Neural crest cell (in vitro differentiated cells): ENCODE measurements at regions not wholly inside any gene's neighbourhood (a gene's known extent, or its start where the extent isn't known, plus 50 kb on each side); places are given as distances from the start of the nearest gene placed in this dataset.

Source experiments
- DNase-seq: peaks from one replicate; pipeline ENCODE4 v3.0.0; 2021; ENCODE audit warnings: low read depth, mixed read lengths, low spot score
- H3K27ac Mint-ChIP-seq: one replicate; pipeline ENCODE4 v1.8.0; 2021; ENCODE audit warnings: mild to moderate bottlenecking, mixed read lengths; ENCODE audit not compliant: unreplicated experiment
- H3K27me3 Mint-ChIP-seq: 2 replicates; pipeline ENCODE4 v1.8.0; 2021; ENCODE audit warnings: low read depth, mild to moderate bottlenecking, mixed read lengths
- H3K36me3 Mint-ChIP-seq: 2 replicates; pipeline ENCODE4 v1.8.0; 2021; ENCODE audit warnings: low read depth, mild to moderate bottlenecking, mixed read lengths
- H3K4me1 Mint-ChIP-seq: 2 replicates; pipeline ENCODE4 v1.8.0; 2021; ENCODE audit warnings: mixed read lengths
- H3K4me3 Mint-ChIP-seq: one replicate; pipeline ENCODE4 v1.8.0; 2021; ENCODE audit warnings: mild to moderate bottlenecking, mixed read lengths
- H3K9me3 Mint-ChIP-seq: 2 replicates; pipeline ENCODE4 v1.8.0; 2021; ENCODE audit warnings: mixed read lengths
- TF ChIP-seq, protein P1 (sequence below): fragments of 200-600 bp; sonication (generic); conservative IDR thresholded peaks from 2 replicates; pipeline ENCODE4 v1.5.0; 2021; ENCODE audit warnings: antibody characterized with exemption, mild to moderate bottlenecking

GRCh38 chr4:85411386-85411785, 63.6 kb upstream of the ARHGAP24 start:
- H3K27ac Mint-ChIP-seq, result no peak overlapping the region
- no peaks in the 10 kb centered on the region for H3K9me3 Mint-ChIP-seq
- no peaks in the 10 kb centered on the region for H3K36me3 Mint-ChIP-seq
- no peak for DNase-seq
- TF ChIP-seq, protein P1, sequence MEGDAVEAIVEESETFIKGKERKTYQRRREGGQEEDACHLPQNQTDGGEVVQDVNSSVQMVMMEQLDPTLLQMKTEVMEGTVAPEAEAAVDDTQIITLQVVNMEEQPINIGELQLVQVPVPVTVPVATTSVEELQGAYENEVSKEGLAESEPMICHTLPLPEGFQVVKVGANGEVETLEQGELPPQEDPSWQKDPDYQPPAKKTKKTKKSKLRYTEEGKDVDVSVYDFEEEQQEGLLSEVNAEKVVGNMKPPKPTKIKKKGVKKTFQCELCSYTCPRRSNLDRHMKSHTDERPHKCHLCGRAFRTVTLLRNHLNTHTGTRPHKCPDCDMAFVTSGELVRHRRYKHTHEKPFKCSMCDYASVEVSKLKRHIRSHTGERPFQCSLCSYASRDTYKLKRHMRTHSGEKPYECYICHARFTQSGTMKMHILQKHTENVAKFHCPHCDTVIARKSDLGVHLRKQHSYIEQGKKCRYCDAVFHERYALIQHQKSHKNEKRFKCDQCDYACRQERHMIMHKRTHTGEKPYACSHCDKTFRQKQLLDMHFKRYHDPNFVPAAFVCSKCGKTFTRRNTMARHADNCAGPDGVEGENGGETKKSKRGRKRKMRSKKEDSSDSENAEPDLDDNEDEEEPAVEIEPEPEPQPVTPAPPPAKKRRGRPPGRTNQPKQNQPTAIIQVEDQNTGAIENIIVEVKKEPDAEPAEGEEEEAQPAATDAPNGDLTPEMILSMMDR, result no peak
- H3K4me1 Mint-ChIP-seq, result no peaks in the 10 kb centered on the region
- H3K27me3 Mint-ChIP-seq, result no peaks in the 10 kb centered on the region
- no peak overlapping the region for H3K4me3 Mint-ChIP-seq

- no peaks in the 10 kb centered on the region for H3K9me3 Mint-ChIP-seq
- peaks cover 2% of the 10 kb centered on the region for H3K4me1 Mint-ChIP-seq
- no peak for DNase-seq
- no peaks in the 10 kb centered on the region for H3K36me3 Mint-ChIP-seq
- H3K27ac Mint-ChIP-seq, result no peak overlapping the region
- H3K27me3 Mint-ChIP-seq, result no peaks in the 10 kb centered on the region
- no peak overlapping the region for H3K4me3 Mint-ChIP-seq
- TF ChIP-seq, protein P1, result no peak
Measured at GRCh38 chr4:85414972-85415371, 60.0 kb upstream of the ARHGAP24 start.

GRCh38 chr4:85416094-85416493, 58.9 kb upstream of the ARHGAP24 start:
- no peaks in the 10 kb centered on the region for H3K27me3 Mint-ChIP-seq
- H3K4me3 Mint-ChIP-seq, result no peak overlapping the region
- TF ChIP-seq, protein P1, result no peak
- no peak for DNase-seq
- peaks cover 5% of the 10 kb centered on the region for H3K4me1 Mint-ChIP-seq
- H3K36me3 Mint-ChIP-seq, result no peaks in the 10 kb centered on the region
- no peak overlapping the region for H3K27ac Mint-ChIP-seq
- H3K9me3 Mint-ChIP-seq, result no peaks in the 10 kb centered on the region

DNA sequence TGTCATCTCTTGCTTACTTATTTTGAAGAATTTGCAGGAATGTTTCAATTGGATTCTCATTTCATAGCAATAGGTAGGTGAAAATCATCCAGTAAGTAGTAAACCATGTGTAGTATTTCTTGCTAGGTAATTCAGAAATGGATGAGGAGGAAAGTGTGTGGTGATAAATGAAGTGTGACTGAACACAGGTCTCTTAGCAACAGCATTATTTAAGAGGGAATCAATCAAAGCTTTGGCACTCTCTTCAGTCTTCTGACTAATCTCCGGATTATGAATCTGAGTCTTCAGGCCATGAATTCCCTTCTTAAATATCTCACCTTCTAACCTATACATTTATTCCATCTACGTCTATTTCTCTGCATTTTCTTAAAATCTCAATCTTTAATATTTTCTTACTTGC, 55.8 kb upstream of the ARHGAP24 start:
- Mint-ChIP-seq H3K27ac (no peak overlapping the region), H3K27me3 (no peaks in the 10 kb centered on the region), H3K4me3 (no peak overlapping the region), H3K36me3 (no peaks in the 10 kb centered on the region), H3K9me3 (no peaks in the 10 kb centered on the region), H3K4me1 (peaks cover 5% of the 10 kb centered on the region)
- no peak for DNase-seq
- TF ChIP-seq, protein P1, result no peak

- Mint-ChIP-seq H3K9me3 (no peaks in the 10 kb centered on the region), H3K36me3 (no peaks in the 10 kb centered on the region), H3K4me1 (peaks cover 5% of the 10 kb centered on the region), H3K4me3 (no peak overlapping the region), H3K27me3 (no peaks in the 10 kb centered on the region), H3K27ac (no peak overlapping the region)
- TF ChIP-seq, protein P1, result no peak
- no peak for DNase-seq
Measured at GRCh38 chr4:85420831-85421230, 54.1 kb upstream of the ARHGAP24 start.

GRCh38 chr4:85423431-85423830, 51.5 kb upstream of the ARHGAP24 start:
- H3K27ac Mint-ChIP-seq, result no peak overlapping the region
- peaks cover 9% of the 10 kb centered on the region for H3K4me1 Mint-ChIP-seq
- H3K27me3 Mint-ChIP-seq, result peaks cover 2% of the 10 kb centered on the region
- DNase-seq, result no peak
- H3K36me3 Mint-ChIP-seq, result no peaks in the 10 kb centered on the region
- TF ChIP-seq, protein P1, result no peak
- H3K4me3 Mint-ChIP-seq, result no peak overlapping the region
- no peaks in the 10 kb centered on the region for H3K9me3 Mint-ChIP-seq
